Stimulated activated CD4-positive, alpha-beta T cell treated with anti-CD3 and anti-CD28 coated beads, Interleukin-2, amount 100 ng/mL, for 48 hours (primary cell): ENCODE measurements at regions not wholly inside any gene's neighbourhood (a gene's known extent, or its start where the extent isn't known, plus 50 kb on each side); places are given as distances from the start of the nearest gene placed in this dataset.
"Not testable (repeated sequence)": the region's sequence is repeated elsewhere in the genome, so short reads cannot be mapped to it uniquely, and the experiment has no call there.

ENCODE experiments used
- DNase-seq, 2 donors: peaks; one replicate each; pipeline ENCODE4 v3.0.0-alpha.2; 2020

DNA sequence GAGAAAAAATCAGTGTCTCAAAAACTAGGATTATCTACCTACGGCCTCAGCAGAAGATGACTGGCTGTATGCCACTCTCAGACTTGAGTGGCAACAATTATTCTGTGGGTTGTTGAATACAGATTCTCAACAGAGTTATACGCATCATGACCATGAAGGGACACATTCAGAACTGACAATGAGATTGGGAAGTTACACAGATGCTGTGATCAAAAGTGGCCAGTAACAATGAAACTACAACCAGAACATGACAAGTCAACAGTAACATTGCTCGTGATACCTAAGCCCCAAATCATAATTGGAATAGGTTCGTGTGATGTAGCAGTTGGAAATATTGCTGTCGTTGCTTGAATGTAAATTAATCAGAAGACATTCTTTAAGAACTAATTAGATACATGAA is 957.5 kb upstream of the CDH9 start:
- DNase-seq = no peak

DNA sequence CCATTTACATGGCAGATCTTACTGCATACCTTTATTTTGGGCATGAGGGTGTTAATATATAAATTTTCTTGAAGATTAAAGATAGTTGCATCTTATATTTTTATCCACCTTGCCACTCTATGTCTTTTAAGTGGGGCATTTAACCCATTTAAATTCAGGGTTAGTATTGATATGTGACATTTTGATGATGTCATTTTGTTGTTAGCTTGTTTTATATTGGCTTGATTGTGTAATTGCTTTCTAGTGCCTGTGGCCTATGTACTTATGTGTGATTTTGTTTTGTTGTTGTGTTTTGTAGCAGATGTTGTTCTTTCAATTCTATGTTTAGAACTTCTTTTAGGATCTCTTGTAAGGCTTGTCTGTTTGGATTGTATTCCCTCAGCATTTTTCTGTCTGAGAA is 939.9 kb upstream of the CDH9 start:
- no peak for DNase-seq

DNA sequence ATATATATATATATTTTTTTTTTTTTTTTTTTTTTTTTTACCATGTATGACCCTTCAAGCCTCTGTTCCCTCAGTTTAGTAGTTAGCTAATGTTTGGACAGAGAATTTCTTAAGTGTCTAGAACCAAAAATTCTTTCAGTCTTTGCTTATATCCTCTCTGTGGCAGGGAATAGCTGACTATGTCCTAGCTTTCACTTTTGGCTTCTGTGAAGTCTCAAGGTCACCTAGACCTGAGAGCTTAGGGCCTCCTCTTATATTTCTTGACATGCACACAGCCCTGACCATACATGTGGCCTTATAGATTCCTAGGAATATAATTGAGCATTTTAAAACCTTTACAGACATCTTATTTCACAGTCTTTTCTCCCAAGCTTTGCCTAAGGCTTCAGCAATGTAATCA is 930.8 kb upstream of the CDH9 start:
- no peak for DNase-seq

DNA sequence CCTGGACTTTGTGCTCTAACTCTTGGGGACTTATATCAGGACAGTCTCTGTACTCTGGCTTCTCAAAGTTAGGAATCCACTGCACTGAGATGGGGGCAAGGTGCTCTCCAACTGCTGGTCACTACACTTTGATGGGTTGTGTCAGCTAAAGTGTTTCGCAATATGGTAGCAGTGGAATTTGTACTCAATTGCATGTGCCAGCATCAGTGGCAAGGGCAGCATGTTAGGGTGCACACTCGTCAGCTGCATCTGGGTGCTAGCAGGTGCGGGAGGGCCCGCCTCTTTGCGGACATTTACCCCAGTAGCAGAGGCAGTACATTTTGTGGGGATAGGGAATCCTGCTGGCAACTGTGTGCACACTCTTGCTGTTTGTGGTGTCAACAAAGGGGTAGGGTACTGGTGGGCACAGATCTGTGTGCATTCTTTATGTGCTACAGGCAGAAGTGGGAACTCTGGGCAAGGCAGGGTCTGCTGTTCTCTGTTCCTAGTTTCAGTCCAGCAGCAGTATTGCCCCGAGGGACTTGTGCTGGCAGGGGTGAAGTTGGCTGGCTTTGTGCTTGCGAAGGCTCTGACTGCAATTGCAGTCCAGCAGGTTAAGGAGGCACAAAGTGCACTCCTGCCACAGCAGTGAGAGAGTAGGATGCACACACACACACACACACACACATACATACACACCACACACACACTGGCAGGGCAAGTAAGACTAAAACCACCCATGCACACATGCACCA is 924.8 kb upstream of the CDH9 start:
- DNase-seq = no peak

DNA sequence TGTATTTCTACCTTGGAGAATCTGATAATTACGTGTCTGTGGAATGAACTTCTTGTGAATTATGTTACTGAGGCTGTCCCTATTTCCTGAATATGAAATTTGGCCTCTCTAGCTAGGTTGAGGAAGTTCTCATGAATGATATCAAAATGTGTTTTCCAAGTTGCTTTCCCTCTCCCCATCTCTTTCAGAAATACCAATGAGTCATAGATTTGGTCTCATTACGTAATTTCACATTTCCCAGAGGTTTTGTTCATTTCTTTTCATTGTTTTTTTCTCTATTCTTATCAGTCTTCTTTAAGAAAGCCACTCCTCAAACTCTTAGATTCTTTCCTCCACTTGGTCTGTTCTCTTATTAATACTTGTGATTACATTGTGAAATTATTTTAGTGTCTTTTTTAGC is 923.8 kb upstream of the CDH9 start:
- no peak for DNase-seq

DNA sequence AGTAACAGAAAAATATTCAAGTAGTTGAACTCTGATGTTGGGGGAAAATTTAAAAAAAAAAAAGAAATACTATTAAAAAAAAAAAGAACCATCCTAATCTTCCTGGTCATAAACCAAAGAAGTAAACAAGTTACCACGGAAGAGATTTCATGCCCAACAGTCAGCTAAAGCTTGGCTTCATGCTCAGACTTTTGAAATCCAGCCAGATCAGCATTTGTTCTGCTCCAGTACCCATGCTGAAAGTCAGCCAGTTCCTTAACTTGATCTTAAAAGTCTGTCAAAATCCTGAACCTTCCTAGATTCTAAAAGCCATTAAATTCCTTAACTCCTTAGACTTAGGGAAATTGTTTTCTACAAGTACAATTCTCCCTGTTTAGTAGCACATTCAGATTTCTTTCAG is 908.7 kb upstream of the CDH9 start:
- DNase-seq = no peak

DNA sequence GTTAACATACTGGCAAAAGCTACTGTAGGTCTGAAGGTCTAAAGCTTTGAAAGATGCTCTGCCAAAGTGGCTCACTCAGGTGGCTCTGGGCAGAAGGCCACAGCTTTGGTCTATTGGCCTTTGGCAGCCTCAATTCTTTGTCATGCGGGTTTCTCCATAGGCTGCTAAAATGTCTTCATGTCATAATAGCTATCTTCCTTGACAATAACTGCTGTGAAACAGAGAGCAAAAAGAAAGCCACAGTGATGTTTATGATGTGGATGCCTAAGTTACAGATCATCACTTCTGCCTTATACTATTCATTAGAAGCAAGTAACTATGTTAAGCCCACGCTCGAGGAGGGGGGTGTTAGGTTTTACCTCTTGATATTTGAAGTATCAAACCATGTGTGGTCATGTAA is 906.1 kb upstream of the CDH9 start:
- no peak for DNase-seq

DNA sequence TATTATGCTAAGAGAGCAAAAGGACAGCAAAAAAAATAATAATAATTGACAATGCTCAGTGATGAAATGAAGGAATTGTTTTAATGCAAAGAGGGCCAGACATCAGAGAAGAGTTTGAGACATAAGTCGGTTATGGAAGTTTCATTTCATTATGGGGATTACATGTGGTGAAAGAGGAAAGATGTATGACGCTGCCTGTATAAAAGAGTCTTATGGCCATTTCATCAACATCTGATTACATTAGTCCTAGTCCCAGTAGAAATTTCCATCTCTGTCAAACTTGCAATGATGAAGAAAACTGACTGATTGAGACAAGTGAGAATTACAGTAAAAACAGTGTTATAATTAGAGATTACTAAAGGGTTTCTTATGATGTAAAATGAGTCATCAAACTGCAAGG is 900.6 kb upstream of the CDH9 start:
- DNase-seq = no peak

DNA sequence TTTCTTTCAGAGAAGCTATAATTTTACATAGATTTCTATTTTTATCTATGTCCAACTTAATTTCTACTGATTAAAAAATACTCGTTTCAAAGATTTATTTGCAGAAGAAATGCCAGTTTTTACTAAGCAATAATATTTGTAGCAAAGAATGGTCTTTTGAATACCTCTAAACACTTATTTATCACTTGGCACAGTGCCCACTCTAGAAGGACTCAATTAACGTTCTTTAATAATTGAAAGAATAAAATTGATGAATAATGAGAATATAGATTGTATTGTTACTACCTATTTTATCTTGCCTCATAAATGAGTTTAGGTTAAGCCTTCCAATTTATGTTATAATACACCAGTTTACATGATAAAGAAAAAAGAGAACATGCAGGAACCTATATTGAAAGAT is 889.7 kb upstream of the CDH9 start:
- no peak for DNase-seq

DNA sequence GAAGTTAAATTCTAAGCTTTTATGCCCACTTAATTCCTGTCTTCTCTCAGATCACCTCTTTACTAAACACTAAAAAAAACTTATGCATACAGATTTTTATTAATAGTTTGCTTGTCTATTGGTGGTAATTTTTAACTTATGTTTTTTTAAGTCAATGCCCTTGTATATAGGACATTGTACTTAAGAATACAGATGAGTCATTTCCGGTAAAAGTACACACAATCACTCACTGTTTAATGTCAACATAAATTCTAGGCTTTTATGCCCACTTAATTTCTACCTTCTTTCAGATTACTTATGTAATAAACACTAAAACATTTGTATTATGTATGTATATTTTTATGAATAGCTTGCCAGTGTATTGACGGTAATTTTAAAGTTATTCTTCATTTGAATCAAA is 872.8 kb upstream of the CDH9 start:
- no peak for DNase-seq

DNA sequence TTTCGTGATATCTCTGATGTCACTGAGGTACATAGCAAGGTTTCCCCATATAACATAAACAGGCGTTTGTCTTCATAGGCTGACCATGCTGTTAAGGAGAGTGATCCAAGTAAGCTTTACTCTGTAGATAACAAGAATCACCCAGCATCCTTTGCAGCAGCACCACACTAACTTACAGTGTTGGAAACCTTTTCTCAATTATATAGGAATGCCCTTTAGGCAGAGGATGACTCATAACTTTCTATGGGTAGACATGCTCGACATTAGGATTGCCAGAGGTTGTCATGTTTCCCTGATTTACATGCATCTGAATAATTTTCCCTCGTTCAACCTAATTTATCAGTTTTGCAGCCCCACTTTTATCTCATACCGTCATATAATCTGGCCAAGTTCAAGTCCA is 870.0 kb upstream of the CDH9 start:
- no peak for DNase-seq

DNA sequence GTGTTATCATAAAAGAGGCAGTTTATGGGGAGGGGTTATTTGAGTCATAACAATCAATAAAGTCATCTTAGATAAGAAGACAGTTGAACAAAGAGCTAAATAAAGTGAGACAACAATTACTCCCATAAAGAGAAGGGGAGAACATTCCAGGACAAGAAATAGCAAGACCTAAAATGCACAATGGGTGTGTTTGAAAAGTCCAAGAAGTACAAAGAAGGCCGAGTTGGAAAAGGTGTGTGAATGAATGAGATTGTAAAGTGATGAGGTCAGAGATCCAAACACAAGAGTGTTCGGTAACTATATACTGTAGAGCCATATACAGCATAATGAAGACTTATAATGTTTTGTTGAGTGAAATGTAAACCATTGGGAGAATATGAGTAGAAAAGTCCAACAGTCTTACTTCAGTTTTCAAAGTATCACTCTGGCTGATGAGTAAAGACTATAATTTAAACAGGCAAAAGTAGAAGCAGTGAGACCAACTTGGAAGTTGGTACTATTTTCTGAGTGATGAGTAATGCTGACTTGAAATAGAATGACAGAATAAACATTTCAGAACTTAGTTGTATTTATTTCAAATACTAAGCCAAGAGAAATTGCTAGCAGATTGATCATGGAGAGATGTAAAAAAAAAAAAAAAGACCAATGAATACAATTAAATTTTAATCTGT is 868.7 kb upstream of the CDH9 start:
- DNase-seq = no peak

DNA sequence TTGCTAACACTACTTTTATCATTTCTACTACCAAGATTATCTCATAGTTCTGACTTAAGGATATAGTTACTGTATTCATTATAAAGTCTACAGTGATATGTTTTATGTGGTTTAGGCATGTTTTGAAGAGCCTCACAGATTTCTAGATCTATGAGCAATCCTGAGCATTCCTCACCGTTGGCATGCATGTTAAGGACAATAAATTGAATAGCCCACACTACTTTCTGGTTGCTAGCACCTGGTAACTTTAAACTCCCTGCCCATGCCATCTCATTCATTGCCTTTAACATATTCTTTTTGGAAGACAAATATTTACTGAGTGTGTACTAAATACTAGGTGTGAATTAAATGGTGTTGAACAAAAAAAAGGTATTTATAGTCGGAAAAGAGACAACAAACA is 868.1 kb upstream of the CDH9 start:
- DNase-seq = no peak

DNA sequence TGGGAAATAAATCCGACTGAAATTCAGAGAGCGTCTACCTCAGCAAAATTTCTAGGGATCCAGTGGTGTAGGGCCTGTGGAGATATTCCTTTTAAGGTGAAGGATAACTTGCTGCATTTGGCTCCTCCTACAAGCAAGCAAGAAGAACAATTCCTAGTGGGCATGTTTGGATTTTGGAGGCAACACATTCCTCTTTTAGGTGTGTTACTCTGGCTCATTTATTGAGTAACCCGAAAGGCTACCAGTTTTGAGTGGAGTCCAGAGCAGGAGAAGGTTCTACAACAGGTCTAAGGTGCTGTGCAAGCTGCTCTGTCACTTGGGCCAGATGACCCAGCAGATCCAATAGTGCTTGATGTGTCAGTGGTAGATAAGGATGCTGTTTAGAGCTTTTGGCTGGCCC is 862.4 kb upstream of the CDH9 start:
- DNase-seq = no peak

DNA sequence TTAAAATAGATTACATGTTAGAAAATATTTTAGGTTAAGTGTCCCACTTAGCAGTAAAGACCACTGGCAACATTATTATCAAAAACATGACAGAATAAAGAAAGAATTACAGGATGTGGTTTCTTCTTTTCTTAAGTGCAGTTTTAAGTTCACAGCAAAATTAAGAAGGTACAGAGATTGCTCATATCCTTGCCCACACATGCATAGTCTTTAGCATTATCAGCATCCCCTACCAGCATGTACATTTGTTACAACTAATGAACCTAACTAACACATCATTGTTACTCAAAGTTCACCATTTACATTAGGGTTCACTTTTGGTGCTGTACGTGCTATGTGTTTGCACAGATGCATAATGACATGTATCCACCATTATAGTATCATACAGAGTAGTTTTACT is 837.7 kb upstream of the CDH9 start:
- no peak for DNase-seq

DNA sequence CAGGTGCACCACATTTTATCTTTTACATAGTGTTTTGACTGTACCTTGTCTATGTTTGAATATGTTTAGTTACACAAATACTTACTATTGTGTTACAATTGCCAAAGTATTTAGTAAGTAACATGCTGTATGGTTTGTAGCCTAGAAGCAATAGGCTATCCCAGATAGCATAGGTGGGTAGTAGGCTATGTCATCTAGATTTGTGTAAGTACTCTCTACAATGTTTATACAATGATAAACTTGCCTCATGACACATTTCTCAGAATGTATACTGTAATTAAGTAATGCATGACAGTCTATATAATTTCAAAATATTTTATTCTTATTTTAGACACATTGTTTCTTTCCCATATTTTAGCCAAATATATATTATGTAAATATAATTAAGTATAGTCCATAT is 836.8 kb upstream of the CDH9 start:
- DNase-seq = no peak

DNA sequence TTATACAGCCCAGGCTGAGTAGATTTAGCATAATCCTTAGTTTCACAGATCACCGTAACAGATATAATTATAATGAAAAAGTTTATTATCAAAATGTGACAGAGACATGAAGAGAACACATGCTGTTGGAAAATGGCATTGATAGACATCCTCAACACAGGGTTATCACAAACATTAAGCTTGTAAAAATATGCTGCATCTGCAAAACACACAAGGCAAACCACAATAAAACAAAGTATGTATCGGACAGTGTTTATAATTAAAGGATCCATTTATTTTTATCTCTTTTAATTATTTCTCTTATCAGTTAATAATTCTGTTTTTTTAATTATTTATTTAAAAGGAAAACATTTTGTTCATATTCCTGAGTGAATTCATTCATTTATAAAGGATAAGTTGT is 829.9 kb upstream of the CDH9 start:
- DNase-seq = no peak

DNA sequence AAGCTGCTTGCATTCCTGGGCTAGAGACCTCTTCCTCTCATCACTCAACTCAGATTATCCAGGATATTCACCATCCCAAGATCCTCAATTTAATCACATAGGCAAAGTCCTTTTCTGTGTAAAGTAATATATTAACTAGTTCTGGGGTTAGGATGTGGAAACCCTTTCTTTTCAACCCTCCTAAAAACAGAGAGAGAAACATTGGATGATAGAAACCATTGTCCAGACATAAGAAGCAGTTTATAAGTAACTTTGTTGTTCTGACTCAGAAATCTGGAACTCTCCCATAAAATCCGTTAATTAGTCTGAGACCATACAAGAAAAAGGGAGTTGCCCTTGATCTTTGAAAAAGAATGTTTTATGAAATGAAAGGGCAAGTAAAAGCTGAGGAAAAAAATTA is 817.1 kb upstream of the CDH9 start:
- no peak for DNase-seq

DNA sequence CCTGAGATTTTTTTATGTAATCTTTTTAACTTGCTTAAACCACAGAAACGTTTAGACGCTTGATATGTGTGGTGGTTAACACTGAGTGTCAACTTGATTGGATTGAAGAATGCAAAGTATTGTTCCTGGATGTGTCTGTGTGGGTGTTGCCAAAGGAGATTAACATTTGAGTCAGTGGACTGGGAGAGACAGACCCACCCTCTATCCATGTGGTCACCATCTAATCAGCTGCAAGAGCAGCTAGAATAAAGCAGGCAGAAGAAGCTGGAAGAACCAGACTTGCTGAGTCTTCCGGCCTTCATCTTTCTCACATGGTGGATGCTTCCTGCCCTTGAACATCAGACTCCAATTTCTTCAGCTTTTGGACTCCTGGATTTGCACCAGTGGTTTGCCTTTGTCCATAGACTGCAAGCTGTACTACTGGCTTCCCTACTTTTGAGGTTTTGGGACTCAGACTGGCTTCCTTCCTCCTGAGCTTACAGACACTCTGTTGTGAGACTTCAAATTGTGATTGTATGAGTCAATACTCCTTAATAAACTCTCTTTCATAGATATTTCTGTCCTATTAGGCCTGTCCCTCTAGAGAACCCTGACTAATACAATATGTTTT is 816.0 kb upstream of the CDH9 start:
- no peak for DNase-seq

DNA sequence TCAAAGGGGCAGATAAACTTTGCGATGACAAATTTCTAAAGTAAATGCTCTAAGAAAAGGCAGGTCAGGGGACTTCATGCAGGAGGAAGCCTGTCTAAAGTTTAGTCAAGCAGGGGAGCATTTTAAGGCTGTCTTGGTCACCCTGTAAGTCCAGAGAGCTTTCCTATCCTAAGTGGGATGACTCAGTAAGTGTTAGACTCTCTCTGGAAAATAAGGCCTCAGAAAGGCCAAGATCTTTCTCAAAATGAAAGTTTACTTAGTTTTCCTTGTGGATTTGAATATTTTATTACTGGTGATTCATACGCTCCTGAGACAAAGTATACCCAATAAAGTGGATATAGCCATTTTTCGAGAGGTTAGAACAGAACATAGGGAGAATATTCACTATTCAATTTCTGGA is 806.9 kb upstream of the CDH9 start:
- DNase-seq = no peak

DNA sequence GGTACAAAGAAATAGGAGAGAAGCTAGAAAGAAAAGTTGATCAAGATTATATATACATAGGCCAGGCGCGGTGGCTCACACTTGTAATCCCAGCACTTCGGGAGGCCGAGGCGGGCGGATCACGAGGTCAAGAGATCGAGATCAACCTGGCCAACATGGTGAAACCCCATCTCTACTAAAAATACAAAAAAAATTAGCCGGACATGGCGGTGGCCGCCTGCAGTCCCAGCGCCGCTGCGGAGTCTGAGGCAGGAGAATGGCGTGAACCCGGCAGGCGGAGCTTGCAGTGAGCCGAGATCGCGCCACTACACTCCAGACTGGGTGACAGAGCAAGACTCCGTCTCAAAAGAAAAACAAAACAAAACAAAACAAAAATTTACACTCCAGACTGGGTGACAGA is 798.3 kb upstream of the CDH9 start:
- DNase-seq = not testable (repeated sequence)

DNA sequence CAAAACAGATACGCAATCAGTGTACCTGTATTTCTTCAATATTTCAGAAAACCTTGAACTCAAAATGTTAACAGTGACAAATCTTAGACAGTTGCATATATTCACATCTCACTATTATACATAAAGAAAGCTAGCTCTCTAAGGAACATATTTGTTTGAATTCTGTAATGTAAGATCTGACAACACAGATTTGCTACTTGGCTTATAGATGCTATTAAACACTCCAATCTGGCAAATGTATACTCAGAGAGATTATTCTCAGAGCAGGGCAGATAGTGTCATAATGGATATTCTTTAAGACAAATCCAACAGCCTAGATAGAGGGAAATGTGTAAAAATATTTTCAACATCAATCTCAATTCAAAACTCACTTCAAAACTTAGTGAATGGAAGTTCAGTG is 794.5 kb upstream of the CDH9 start:
- DNase-seq = no peak

DNA sequence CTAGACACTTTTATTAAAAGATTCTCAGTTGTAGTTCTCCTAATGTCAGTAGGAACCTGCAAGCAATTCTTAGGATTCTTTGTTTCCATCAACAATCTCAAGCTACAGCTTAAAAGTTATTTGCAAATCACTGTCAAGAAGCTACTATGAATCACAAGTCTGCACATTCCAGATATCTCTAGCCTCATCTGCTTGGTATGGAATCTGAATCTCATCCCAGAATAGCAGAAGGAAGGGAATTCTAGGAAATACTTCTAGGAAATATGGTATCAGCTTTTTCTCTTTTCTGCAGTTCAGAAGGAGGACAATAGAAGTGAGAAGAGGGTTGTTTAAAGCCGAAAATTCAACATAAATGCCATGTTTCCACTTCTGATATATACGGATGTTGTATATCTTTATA is 792.2 kb upstream of the CDH9 start:
- no peak for DNase-seq

DNA sequence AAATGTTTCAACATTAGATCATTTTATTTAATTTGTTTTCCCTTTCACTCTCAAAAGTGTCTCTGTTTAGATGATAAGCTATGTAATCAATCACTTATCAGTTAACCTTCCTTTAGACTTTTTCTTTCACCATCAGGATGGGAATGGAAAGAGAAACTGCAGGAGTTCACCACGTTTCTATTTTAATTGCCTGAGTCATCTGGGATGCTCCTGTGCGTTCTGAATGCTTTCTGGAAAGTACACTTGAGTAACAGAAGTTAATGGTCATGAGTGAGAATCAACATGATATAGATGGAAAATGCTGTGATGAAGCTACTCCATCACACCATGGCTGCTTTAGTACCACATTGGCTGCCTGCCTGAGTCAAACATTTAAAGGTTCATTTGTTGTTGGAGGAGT is 783.3 kb upstream of the CDH9 start:
- DNase-seq = no peak

DNA sequence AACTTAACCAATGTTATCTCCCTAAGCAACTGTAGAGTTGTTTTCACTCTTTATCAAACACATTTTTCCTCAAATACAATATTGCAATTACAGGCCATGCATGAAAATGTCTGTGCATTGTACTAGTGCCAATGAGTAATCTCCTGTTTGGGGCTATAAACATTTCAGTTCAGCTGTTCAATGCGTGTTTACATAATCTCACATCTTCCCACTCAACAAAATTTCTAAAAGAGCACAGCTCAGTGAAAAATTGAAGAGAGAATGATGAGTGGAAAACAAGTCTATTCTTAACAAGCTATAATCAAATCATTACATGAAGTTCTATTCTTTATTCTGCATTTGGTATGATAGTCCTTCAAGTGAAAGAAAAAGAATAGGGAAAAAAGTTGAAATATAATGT is 780.5 kb upstream of the CDH9 start:
- no peak for DNase-seq
